HG02678 (cell line): ENCODE measurements at regions not wholly inside any gene's neighbourhood (a gene's known extent, or its start where the extent isn't known, plus 50 kb on each side); places are given as distances from the start of the nearest gene placed in this dataset.
"Not testable (repeated sequence)": the region's sequence is repeated elsewhere in the genome, so short reads cannot be mapped to it uniquely, and the experiment has no call there.

Experiments
- ATAC-seq: cut with Tn5 transposase; IDR thresholded peaks from one replicate; pipeline ENCODE4 v1.9.1; 2021; ENCODE audit warnings: mild to moderate bottlenecking, moderate library complexity; ENCODE audit not compliant: unreplicated experiment

GRCh38 chr5:45038366-45038987, 229.7 kb downstream of the MRPS30 start:
- ATAC-seq = peak; percentile 65

DNA sequence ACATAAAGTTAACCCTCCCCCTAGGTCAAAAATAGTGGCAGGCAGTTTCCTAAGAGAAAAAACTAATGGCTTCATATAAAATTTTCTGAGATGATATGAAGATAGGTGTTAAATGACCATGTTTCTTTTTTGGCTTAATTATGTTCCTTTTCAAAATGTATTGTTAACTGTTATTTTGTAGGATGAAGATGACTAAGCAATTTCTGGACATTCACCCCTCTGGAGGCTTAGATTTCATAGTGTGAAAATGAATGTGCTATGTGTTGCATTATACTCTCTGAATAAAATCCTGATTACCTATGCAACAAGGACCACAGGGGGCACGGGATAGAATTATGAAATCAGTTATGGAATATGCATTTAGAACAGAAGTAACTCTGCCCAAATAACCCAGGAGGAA, 233.5 kb downstream of the MRPS30 start:
- no peak for ATAC-seq

DNA sequence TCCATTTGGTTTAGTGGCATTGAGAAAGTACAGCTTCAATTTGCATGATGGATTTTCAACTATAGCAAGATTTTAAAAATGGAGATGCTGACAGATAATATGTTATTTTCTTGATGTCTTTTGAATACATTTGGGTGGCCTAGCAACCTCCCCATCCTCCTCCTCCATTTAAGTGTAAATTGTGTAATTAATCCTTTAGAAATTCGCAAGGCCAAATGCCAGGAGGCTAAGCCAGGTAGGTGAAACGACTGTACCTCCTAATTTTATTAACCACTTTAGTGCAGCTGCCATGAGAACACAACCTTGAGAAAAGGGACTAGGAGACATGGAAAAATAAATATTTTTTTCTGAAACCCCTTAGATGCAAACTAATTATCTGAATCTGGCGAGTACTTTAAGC, 248.8 kb downstream of the MRPS30 start:
- ATAC-seq = no peak

DNA sequence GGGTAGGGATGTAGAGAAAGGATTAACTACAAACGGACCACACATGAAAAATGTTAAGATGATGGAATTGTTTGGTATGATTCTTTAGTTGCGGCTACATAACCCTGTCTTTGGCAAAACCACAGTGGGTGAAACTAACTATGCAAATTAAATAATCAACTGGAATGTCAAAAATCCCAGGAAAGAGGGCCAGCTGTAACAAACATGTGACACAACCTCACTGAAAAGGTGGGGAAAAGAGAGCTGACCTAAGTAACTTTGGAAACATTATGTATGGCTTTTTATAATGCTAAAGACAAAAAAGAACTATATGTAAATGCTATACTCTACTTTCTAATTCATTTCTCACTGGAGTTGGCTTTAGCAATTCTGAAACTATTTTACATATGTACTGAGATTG, 252.0 kb downstream of the MRPS30 start:
- no peak for ATAC-seq

DNA sequence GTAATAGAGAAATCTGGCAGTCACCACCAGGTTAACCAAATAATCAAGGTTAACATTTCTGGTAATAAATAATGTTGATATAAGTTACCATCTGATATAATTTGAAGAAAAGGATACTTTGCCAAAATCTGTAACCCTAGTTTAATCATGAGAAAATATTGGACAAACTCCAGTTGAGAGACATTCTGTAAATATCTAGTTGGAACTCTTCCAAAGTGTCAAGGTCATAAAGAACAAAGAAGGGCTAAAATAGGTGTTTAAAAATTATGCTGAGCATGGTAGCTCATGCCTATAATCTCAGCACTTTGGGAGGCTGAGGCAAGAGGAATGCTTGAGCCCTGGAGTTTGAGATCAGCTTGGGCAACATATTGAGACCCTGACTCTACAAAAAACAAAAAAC, 253.3 kb downstream of the MRPS30 start:
- no peak for ATAC-seq

GRCh38 chr5:45081082-45081481, 272.3 kb downstream of the MRPS30 start:
- no peak for ATAC-seq

DNA sequence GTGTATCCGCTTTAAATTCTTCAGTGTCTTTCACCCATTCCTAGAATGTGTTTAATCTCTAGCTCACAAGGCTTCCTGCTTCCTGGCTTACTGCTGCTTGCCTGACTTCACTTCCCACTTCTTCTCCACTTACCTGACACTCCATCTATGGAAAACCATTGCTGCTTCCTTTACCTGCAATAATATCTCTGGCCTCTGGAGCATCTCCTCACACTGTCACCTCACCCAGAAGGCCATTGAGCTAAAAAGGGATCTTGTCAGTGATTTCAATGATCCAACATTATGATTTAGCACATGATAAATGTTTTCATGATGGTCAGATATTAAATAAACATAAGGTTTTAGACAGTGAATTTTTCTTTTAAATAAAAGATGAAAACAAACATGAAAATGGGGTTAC, 281.1 kb downstream of the MRPS30 start:
- no peak for ATAC-seq

DNA sequence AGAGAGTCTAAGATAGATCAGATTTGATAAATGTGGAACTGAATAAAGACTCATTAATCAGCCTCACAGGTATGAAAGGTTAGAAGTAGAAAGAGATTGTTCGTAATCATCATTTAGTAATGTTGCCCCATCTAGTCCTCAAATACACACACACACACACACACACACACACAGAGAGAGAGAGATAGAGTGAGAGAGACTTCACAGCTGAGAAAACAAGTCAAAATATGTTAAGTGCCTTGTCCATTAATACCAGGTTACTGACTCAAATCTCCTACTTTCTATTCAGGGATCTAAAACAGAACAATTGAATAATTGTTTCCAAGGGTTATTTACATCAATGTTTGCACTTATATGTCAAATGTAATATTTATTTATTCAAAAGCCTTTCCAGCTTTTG, 284.6 kb downstream of the MRPS30 start:
- ATAC-seq = no peak

GRCh38 chr5:45094876-45095440, 286.2 kb downstream of the MRPS30 start:
- ATAC-seq = no peak

DNA sequence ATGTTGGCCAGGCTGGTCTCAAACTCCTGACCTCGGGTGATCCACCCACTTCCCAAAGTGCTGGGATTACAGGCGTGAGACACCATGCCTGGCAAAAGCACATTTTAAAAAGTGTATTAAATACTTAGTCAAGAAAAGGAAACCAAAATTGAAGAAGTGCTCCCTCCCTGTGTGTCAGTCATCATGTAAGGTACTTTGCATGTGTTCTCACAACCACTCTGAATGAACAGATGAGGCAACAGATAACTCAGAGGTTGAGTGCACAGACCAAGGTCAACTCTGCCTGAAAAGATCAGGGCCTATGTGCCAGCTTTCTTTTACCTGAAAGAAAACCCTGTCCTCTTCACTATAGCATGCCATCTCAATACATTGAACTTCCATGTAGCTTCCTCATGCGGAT, 289.7 kb downstream of the MRPS30 start:
- no peak for ATAC-seq

DNA sequence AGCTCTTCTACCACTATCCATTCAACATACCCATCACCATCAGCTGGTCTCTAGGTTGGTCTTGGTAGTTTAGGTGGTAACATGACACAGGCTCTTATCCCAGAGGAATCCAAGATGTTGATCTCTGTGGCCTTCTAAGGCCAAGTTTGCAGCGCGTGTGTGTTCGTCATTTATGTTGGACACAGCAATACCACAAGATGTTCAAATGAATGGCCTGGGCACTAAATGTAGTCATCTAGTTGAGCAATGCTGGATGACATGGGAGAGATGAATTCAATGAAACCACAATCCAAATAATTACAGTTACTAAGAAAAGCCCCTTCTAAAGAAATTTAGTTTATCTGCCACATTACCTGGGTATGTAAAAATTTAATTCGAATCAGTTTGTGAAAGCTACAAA, 292.4 kb downstream of the MRPS30 start:
- ATAC-seq = no peak

- ATAC-seq = no peak
Observed at GRCh38 chr5:45105491-45105994, 296.8 kb downstream of the MRPS30 start.

GRCh38 chr5:45109062-45109461, 300.3 kb downstream of the MRPS30 start:
- ATAC-seq = no peak

GRCh38 chr5:45109636-45110035, 300.9 kb downstream of the MRPS30 start:
- no peak for ATAC-seq

DNA sequence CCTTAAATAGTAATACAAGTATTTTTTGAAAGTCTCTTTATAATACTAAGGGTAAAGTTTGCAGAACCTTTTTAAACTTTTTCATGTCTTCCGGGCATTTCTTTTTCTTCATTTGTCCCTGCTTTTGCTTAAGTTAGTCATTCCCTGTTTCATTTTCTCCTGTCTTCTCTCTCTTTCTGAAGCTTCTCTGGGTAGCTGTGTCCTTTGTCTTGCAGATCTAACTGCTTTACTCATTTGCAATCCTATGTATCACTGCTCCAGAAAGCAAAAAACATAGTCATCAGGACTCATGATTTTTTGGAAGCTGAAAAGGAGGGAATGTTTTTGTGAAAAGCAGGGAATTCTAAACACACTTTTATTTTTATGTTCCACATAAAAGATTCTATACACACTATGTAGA, 301.7 kb downstream of the MRPS30 start:
- ATAC-seq = no peak

DNA sequence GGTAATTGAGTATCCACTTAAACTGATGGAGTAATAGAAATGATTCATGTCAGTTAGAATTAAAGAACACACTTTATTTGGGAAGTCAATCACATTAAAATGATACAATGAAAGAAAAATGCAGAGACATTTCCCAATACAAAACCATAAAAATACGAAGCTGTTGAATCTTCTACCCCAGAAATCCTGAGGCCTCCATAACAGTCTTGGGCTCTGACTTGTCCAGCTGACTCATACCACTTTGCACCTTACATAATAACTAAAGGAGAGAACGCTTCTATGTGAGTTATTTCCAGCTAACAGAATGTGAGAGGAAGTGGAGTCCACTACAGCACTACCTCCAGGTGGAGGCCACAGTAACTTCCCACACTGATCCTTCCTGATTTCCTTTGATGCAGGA, 305.0 kb downstream of the MRPS30 start:
- no peak for ATAC-seq

DNA sequence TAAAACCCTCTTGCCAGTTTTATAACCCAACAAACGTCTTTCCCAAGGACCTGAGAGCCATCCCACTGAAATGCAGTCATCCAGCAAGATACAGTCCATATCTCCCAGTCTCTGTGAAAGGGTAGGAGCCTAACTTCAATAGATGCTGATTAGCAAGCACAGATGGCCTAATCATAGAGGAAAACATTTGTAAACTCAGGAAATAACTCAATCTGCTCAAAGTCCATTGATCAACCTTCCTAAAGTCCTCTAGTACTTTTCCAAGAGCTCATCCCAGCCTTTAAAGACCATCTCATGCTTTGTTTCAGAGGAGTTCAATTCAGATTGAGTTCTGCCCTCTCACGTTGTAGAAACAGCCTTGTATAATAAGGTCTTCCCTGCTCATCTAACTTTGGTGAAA, 324.2 kb downstream of the MRPS30 start:
- ATAC-seq = no peak

DNA sequence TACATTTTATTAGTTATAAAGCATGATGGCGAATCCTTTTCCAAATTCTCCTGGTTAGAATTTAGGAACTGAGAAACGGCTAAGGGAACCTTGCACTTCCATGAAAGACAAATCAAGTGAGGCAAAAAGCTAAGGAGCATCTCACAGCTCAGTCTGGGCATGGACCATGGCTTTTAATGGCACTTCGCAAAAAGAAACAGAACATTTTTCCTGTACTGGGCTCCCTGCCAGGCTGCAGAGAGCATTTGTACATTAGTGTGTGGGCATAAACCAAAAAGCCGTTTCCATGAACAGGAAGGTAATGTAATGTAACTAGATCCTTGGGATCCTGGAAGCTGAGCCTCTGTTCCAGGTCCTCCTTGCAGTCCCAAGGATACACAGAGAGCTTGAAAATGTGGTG, 354.2 kb downstream of the MRPS30 start:
- ATAC-seq = no peak

GRCh38 chr5:45171563-45171962, 362.8 kb downstream of the MRPS30 start:
- no peak for ATAC-seq

DNA sequence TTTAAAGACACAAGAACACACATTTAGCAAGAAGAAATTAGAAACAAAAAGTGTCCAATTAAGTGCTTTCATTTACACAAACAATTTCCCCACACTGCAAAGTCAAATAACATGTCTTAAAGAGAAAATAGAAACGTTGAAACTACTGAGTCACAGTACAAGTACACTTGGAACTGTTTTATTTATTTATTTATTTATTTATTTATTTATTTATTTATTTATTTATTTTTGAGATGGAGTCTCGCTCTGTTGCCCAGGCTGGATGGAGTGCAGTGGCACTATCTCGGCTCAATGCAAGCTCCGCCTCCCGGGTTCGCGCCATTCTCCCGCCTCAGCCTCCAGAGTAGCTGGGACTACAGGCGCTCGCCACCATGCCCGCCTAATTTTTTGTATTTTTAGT, 363.9 kb downstream of the MRPS30 start:
- not testable (repeated sequence) for ATAC-seq

DNA sequence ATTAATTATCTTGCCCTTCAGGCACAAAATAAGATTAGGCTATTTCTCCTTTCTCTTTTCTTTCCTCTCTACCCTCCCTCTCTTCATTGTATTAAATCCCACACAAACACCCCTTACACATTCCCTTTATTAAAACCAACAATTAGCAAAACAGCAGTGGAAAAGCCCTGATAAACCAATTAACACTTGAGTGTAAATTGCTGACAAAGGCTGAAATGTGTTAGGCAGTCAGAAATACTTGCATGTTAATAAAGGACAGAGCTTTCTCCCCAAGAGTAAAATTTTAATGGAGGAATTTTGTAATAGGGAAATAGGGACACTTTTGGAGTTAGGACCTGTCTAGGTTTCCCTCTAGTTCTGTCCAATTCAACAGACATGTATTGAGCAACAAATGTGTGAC, 370.9 kb downstream of the MRPS30 start:
- ATAC-seq = no peak

GRCh38 chr5:45189042-45189441, 380.3 kb downstream of the MRPS30 start:
- no peak for ATAC-seq

DNA sequence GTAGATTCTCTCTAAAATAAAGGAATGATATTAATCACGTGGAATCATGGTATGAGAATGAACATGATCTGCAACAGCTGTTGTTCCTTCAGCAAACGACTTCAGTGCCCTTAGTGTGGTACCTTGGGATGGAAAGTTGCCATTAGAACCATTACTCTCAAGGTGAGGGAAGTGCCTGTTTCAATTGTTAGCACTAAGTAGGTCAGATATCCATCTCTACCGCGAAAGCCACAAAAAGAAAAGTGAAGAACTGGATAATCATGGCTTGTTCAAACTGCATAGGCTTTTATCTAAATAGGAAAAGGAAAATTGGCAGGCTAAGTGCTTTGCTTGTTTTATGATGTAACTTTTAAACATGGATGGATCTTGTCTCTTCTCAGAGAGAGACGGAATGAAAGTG, 380.7 kb downstream of the MRPS30 start:
- ATAC-seq = no peak
